Psoas muscle (tissue), 7 donors: ENCODE measurements at regions not wholly inside any gene's neighbourhood (a gene's known extent, or its start where the extent isn't known, plus 50 kb on each side); places are given as distances from the start of the nearest gene placed in this dataset.

ENCODE experiments used
- ATAC-seq, 4 donors: fragments of 200-7000 bp; cut with Tn5 transposase; one replicate each; pipeline ENCODE4 v1.9.1; 2020; ENCODE audit warnings: moderate library complexity in 3 of 4, mild to moderate bottlenecking in 2 of 4
- DNase-seq, 2 donors: peaks; one replicate each; pipeline ENCODE4 v3.0.0-alpha.2; 2020
- H3K27ac ChIP-seq: fragments of 200-600 bp; one replicate; pipeline ENCODE4 v1.8.0; 2022
- H3K27me3 ChIP-seq, 3 donors: fragments of 200-600 bp in 1 of 3; one replicate each; pipeline versions ENCODE4 v1.6.1 to v1.8.0; 2013 to 2022; ENCODE audit warnings: low read length in 2 of 3, mild to moderate bottlenecking in 2 of 3, moderate library complexity in 1 of 3; ENCODE audit not compliant: insufficient read depth in 3 of 3
- H3K36me3 ChIP-seq, 2 donors: fragments of 200-600 bp in 1 of 2; one replicate each; pipeline versions ENCODE4 v1.6.1 to v1.8.0; 2013 to 2022; ENCODE audit warnings: low read depth in 1 of 2, mild to moderate bottlenecking in 1 of 2, moderate library complexity in 1 of 2; ENCODE audit not compliant: insufficient read depth in 1 of 2
- H3K4me1 ChIP-seq: fragments of 200-600 bp; one replicate; pipeline ENCODE4 v1.8.0; 2022
- H3K4me3 ChIP-seq: fragments of 200-600 bp; one replicate; pipeline ENCODE4 v1.8.0; 2022; ENCODE audit warnings: mild to moderate bottlenecking
- H3K9me3 ChIP-seq: fragments of 200-600 bp; one replicate; pipeline ENCODE4 v1.8.0; 2022
- CTCF ChIP-seq: fragments of 200-600 bp; IDR thresholded peaks from one replicate; pipeline ENCODE4 v1.8.0; 2022; ENCODE audit warnings: antibody characterized with exemption
- WGBS, 3 donors: extraction: QIAGEN DNeasy Blood & Tissue Kit; methylation state at CpG; one replicate each; pipeline versions ENCODE4 v1.1.6 to v1.1.7; 2013; 5-methylcytosine and 5-hydroxymethylcytosine counted together
- intact Hi-C, 2 donors: fragments of 100-400 bp; cut with DNase I; formaldehyde crosslinking; loops; one replicate each; pipeline versions ENCODE4 v1.11.0 to v1.14.2; 2022
- donor health status: healthy with polysubstance abuse.
- donor health status: DM: no; HTN: no; CAD: no; lungs with moderate emphysema.
- donor health status: Bipolar disorder and iron deficiency.
- donor health status: healthy.
- donor health status: DM: yes; HTN: yes; CAD: no.
- donor health status: DM: no; HTN: no; CAD: no.
- donor health status: DM: yes; HTN: yes; CAD: no.

GRCh38 chr6:170049641-170050561, 241.0 kb downstream of the DLL1 start:
- ATAC-seq, result peak; percentile 89 to 92 (median 92)
- Histone ChIP-seq H3K27ac (peak overlapping the region; percentile 24), H3K9me3 (no peaks in the 10 kb centered on the region), H3K4me3 (no peak overlapping the region), H3K27me3 (peaks cover 0 to 6% (median 3%) of the 10 kb centered on the region in 3 donors), H3K36me3 (no peaks in the 10 kb centered on the region), H3K4me1 (peaks cover 19% of the 10 kb centered on the region)
- DNase-seq, result peak; percentile 89 to 94
- 24 to 33% (median 25%) methylated on average over 38 of the region's 38 CpGs for WGBS, 3 donors
- TF ChIP-seq CTCF, result no peak
- intact Hi-C loops, result loop anchor here in 1 of 2 donors (5.0 kb wide), 1 partner anchor 77 kb away; no protein-coding TSS in a partner anchor

- intact Hi-C loops, result loop anchor here in 1 of 2 donors (5.0 kb wide), 1 partner anchor 79 kb away; no protein-coding TSS in a partner anchor
- H3K27ac ChIP-seq, result no peak overlapping the region
- H3K36me3 ChIP-seq, result no peaks in the 10 kb centered on the region
These were observed 242.1 kb downstream of the DLL1 start for GRCh38 chr6:170048615-170049256.

GRCh38 chr6:170047823-170048222, 243.1 kb downstream of the DLL1 start:
- peaks cover 24% of the 10 kb centered on the region for H3K4me1 ChIP-seq
- intact Hi-C loops, result loop anchor here in 1 of 2 donors (5.0 kb wide), 1 partner anchor 79 kb away; no protein-coding TSS in a partner anchor
- H3K4me3 ChIP-seq, result no peak overlapping the region
- H3K36me3 ChIP-seq, result no peaks in the 10 kb centered on the region
- TF ChIP-seq CTCF, result no peak
- H3K27me3 ChIP-seq, result no peaks in the 10 kb centered on the region
- no peaks in the 10 kb centered on the region for H3K9me3 ChIP-seq
- 97 to 98% (median 98%) methylated on average over 6 of the region's 6 CpGs for WGBS, 3 donors
- DNase-seq (peak in 1 of 2 donors; percentile 4), ATAC-seq (no peak)
- H3K27ac ChIP-seq, result no peak overlapping the region

More at GRCh38 chr6:170048615-170049256, 242.1 kb downstream of the DLL1 start:
- Histone ChIP-seq H3K9me3 (no peaks in the 10 kb centered on the region), H3K4me3 (no peak overlapping the region), H3K27me3 (peaks cover 0 to 6% (median 2%) of the 10 kb centered on the region in 3 donors), H3K4me1 (peaks cover 21% of the 10 kb centered on the region)
- 77 to 87% (median 85%) methylated on average over 16 of the region's 16 CpGs for WGBS, 3 donors
- TF ChIP-seq CTCF, result no peak
- ATAC-seq (no peak), DNase-seq (peak; percentile 39 to 76)

- Histone ChIP-seq H3K27me3 (no peaks in the 10 kb centered on the region), H3K36me3 (no peaks in the 10 kb centered on the region), H3K27ac (no peak overlapping the region), H3K9me3 (no peaks in the 10 kb centered on the region), H3K4me1 (peaks cover 30% of the 10 kb centered on the region), H3K4me3 (no peak overlapping the region)
- ATAC-seq (no peak), DNase-seq (peak in 1 of 2 donors; percentile 32)
- no peak for TF ChIP-seq CTCF
- intact Hi-C loops, result loop anchor here in 1 of 2 donors (5.0 kb wide), 1 partner anchor 80 kb away; no protein-coding TSS in a partner anchor
- 76 to 83% (median 83%) methylated on average over 18 of the region's 18 CpGs for WGBS, 3 donors
These were observed 243.9 kb downstream of the DLL1 start for GRCh38 chr6:170046791-170047626.
